Liver (tissue), 7 donors: ENCODE measurements at regions not wholly inside any gene's neighbourhood (a gene's known extent, or its start where the extent isn't known, plus 50 kb on each side); places are given as distances from the start of the nearest gene placed in this dataset.

Experiments
- DNase-seq: peaks from one replicate; pipeline ENCODE4 v3.0.0-alpha.2; 2017; ENCODE audit warnings: low spot score
- H3K27ac ChIP-seq, 2 donors: one replicate each; pipeline ENCODE4 v1.7.0; 2013; ENCODE audit warnings: inconsistent platforms in 2 of 2, low read length in 2 of 2, control low read depth in 1 of 2, low read depth in 1 of 2, mild to moderate bottlenecking in 1 of 2
- H3K27me3 ChIP-seq, 4 donors: one replicate each; pipeline versions ENCODE4 v1.6.1 to v1.7.0; 2013; ENCODE audit warnings: low read length in 3 of 4, inconsistent platforms in 1 of 4, mild to moderate bottlenecking in 1 of 4, moderate library complexity in 1 of 4; ENCODE audit not compliant: control insufficient read depth in 4 of 4, insufficient read depth in 4 of 4
- H3K36me3 ChIP-seq, 4 donors: one replicate each; pipeline versions ENCODE4 v1.6.1 to v1.7.0; 2013; ENCODE audit warnings: low read length in 3 of 4, mild to moderate bottlenecking in 3 of 4, low read depth in 1 of 4, moderate library complexity in 1 of 4; ENCODE audit not compliant: control insufficient read depth in 4 of 4, insufficient read depth in 3 of 4
- H3K4me1 ChIP-seq, 4 donors: one replicate each; pipeline versions ENCODE4 v1.6.1 to v1.7.0; 2013; ENCODE audit warnings: low read length in 3 of 4, mild to moderate bottlenecking in 3 of 4, moderate library complexity in 1 of 4; ENCODE audit not compliant: control insufficient read depth in 4 of 4, insufficient read depth in 4 of 4
- H3K4me3 ChIP-seq, 3 donors: one replicate each; pipeline versions ENCODE4 v1.6.1 to v1.7.0; 2013; ENCODE audit warnings: low read length in 3 of 3, control low read depth in 1 of 3, low read depth in 1 of 3, mild to moderate bottlenecking in 1 of 3
- H3K9ac ChIP-seq, 2 donors: one replicate each; pipeline ENCODE4 v1.7.0; 2013; ENCODE audit warnings: low read length in 2 of 2, mild to moderate bottlenecking in 2 of 2, moderate library complexity in 2 of 2, control low read depth in 1 of 2, low read depth in 1 of 2
- H3K9me3 ChIP-seq, 4 donors: one replicate each; pipeline versions ENCODE4 v1.6.1 to v1.7.0; 2013; ENCODE audit warnings: low read length in 3 of 4; ENCODE audit not compliant: control insufficient read depth in 4 of 4
- EGR1 ChIP-seq, 2 donors: IDR thresholded peaks; 2 replicates each; pipeline ENCODE4 v1.6.1; 2016 to 2018; ENCODE audit warnings: antibody characterized with exemption in 2 of 2, low read depth in 2 of 2
- FOXA1 ChIP-seq: IDR thresholded peaks from 2 replicates; pipeline ENCODE4 v1.6.1; 2016; ENCODE audit warnings: antibody characterized with exemption
- FOXA2 ChIP-seq: IDR thresholded peaks from 2 replicates; pipeline ENCODE4 v1.6.1; 2016; ENCODE audit warnings: antibody characterized with exemption
- GABPA ChIP-seq, 2 donors: IDR thresholded peaks in 1 of 2; conservative IDR thresholded peaks in 1 of 2; 2 replicates each; pipeline ENCODE4 v1.6.1; 2016; ENCODE audit warnings: antibody characterized with exemption in 2 of 2, mild to moderate bottlenecking in 1 of 2, moderate library complexity in 1 of 2
- HNF4A ChIP-seq, 2 donors: conservative IDR thresholded peaks; 2 replicates each; pipeline ENCODE4 v1.6.1; 2016; ENCODE audit warnings: antibody characterized with exemption in 2 of 2, mild to moderate bottlenecking in 2 of 2
- HNF4G ChIP-seq: IDR thresholded peaks from 2 replicates; pipeline ENCODE4 v1.6.1; 2016; ENCODE audit warnings: antibody characterized with exemption
- JUND ChIP-seq, 2 donors: IDR thresholded peaks; 2 replicates each; pipeline ENCODE4 v1.6.1; 2016; ENCODE audit warnings: antibody characterized with exemption in 2 of 2
- NR2F2 ChIP-seq: IDR thresholded peaks from 2 replicates; pipeline ENCODE4 v1.6.1; 2016; ENCODE audit warnings: antibody characterized with exemption
- RAD21 ChIP-seq, 2 donors: IDR thresholded peaks; 2 replicates each; pipeline ENCODE4 v1.6.1; 2016; ENCODE audit warnings: antibody characterized with exemption in 2 of 2, mild to moderate bottlenecking in 2 of 2
- RXRA ChIP-seq, 2 donors: IDR thresholded peaks; 2 replicates each; pipeline ENCODE4 v1.6.1; 2017 to 2018; ENCODE audit warnings: antibody characterized with exemption in 2 of 2, mild to moderate bottlenecking in 1 of 2
- SP1 ChIP-seq: IDR thresholded peaks from 2 replicates; pipeline ENCODE4 v1.6.1; 2018; ENCODE audit warnings: antibody characterized with exemption, mild to moderate bottlenecking
- YY1 ChIP-seq: IDR thresholded peaks from 2 replicates; pipeline ENCODE4 v1.6.1; 2016; ENCODE audit warnings: antibody characterized with exemption, mild to moderate bottlenecking
- WGBS: extraction: QIAGEN DNeasy Blood & Tissue Kit; methylation state at CpG from one replicate; pipeline ENCODE4 v1.1.7; 2013; 5-methylcytosine and 5-hydroxymethylcytosine counted together
- TF ChIP-seq, protein P1 (sequence below): IDR thresholded peaks from 2 replicates; pipeline ENCODE4 v1.6.1; 2016; ENCODE audit warnings: antibody characterized with exemption
- TF ChIP-seq, protein P2 (sequence below): IDR thresholded peaks from 2 replicates; pipeline ENCODE4 v1.6.1; 2016; ENCODE audit warnings: antibody characterized with exemption, mild to moderate bottlenecking
- TF ChIP-seq, protein P3 (sequence below): IDR thresholded peaks from 2 replicates; pipeline ENCODE4 v1.6.1; 2016; ENCODE audit warnings: antibody characterized with exemption
- TF ChIP-seq, protein P4 (sequence below): IDR thresholded peaks from 2 replicates; pipeline ENCODE4 v1.6.1; 2016; ENCODE audit warnings: antibody characterized with exemption
- donor health status: healthy.
- donor health status: healthy.
- donor health status: healthy.
- donor health status: healthy.

DNA sequence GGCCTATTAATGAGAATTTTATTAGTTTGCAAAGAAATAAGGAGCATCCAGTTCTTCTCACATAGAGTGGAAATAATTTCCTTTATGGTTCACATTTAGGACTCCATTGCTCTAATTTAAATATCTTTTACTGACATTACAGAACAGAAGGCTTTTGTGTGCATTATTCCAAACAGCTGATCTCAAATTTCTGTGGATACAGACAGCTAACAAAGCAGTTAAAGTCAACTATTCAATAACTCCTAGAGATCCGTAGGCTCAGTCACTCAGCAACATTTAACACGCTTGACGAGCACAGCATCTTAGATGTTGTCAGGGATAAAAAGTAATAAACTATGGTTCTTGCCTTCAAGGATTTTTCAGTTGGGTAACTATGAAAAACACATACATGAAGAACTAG, 305.8 kb upstream of the SYNCRIP start:
- Histone ChIP-seq H3K36me3 (no peaks in the 10 kb centered on the region), H3K9me3 (no peaks in the 10 kb centered on the region), H3K27me3 (no peaks in the 10 kb centered on the region), H3K4me1 (no peaks in the 10 kb centered on the region), H3K9ac (no peak overlapping the region), H3K27ac (no peak overlapping the region), H3K4me3 (no peak overlapping the region)
- 90% methylated on average over 3 of the region's 3 CpGs for WGBS
- no peak for DNase-seq
- no peak for TF ChIP-seq HNF4A (conservative IDR thresholded peaks at IDR 0.05)
- no peak for TF ChIP-seq RAD21 (IDR thresholded peaks at IDR 0.05)
- TF ChIP-seq, protein P1, sequence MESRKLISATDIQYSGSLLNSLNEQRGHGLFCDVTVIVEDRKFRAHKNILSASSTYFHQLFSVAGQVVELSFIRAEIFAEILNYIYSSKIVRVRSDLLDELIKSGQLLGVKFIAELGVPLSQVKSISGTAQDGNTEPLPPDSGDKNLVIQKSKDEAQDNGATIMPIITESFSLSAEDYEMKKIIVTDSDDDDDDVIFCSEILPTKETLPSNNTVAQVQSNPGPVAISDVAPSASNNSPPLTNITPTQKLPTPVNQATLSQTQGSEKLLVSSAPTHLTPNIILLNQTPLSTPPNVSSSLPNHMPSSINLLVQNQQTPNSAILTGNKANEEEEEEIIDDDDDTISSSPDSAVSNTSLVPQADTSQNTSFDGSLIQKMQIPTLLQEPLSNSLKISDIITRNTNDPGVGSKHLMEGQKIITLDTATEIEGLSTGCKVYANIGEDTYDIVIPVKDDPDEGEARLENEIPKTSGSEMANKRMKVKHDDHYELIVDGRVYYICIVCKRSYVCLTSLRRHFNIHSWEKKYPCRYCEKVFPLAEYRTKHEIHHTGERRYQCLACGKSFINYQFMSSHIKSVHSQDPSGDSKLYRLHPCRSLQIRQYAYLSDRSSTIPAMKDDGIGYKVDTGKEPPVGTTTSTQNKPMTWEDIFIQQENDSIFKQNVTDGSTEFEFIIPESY = no peak
- no peak for TF ChIP-seq RXRA (IDR thresholded peaks at IDR 0.05)
- TF ChIP-seq FOXA2 = no peak
- TF ChIP-seq, protein P2, sequence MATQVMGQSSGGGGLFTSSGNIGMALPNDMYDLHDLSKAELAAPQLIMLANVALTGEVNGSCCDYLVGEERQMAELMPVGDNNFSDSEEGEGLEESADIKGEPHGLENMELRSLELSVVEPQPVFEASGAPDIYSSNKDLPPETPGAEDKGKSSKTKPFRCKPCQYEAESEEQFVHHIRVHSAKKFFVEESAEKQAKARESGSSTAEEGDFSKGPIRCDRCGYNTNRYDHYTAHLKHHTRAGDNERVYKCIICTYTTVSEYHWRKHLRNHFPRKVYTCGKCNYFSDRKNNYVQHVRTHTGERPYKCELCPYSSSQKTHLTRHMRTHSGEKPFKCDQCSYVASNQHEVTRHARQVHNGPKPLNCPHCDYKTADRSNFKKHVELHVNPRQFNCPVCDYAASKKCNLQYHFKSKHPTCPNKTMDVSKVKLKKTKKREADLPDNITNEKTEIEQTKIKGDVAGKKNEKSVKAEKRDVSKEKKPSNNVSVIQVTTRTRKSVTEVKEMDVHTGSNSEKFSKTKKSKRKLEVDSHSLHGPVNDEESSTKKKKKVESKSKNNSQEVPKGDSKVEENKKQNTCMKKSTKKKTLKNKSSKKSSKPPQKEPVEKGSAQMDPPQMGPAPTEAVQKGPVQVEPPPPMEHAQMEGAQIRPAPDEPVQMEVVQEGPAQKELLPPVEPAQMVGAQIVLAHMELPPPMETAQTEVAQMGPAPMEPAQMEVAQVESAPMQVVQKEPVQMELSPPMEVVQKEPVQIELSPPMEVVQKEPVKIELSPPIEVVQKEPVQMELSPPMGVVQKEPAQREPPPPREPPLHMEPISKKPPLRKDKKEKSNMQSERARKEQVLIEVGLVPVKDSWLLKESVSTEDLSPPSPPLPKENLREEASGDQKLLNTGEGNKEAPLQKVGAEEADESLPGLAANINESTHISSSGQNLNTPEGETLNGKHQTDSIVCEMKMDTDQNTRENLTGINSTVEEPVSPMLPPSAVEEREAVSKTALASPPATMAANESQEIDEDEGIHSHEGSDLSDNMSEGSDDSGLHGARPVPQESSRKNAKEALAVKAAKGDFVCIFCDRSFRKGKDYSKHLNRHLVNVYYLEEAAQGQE = no peak
- TF ChIP-seq JUND (IDR thresholded peaks at IDR 0.05) = no peak
- TF ChIP-seq GABPA (IDR thresholded peaks at IDR 0.05 in 1 of 2, conservative IDR thresholded peaks at IDR 0.05 in 1 of 2) = no peak
- no peak for TF ChIP-seq HNF4G

DNA sequence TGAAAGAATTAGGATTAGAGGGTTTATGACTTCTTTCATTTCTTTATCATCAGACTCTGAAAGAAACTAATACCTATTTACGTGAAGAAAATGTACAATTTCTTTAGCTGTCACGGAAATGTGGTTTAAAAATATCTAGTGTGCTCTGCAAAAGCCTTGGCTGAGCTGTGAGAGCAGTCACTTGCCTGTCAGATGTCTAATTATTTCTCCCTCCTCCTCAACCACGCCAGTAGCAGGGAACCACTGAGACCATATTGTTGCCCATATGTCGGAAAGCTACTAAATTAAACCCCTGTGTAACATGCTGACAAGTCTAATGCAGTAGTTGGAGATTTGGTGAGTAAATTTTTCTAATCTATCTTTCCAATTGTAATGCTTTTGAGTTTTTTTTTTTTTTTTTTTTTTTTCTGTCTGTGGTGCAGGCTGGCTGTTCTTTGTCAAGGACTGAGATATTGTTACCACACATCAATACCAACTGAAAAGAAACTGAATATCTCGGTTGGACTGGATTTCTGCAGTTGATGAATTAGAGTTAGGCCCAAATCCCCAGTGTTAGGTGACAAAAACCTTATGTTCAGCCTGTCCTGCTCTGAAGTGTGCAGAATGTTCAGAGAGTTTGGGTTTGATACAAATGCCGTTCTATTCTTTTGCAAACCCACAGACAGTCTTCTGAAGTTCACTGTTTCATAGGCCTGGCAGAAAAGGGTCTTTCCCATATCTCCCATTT, 302.9 kb upstream of the SYNCRIP start:
- H3K27me3 ChIP-seq = peaks cover 0 to 3% (median 0%) of the 10 kb centered on the region in 4 donors
- no peak for TF ChIP-seq HNF4G
- H3K36me3 ChIP-seq = no peaks in the 10 kb centered on the region
- no peak for DNase-seq
- no peaks in the 10 kb centered on the region for H3K4me1 ChIP-seq
- H3K4me3 ChIP-seq = no peak overlapping the region
- H3K9me3 ChIP-seq = no peaks in the 10 kb centered on the region
- no peak overlapping the region for H3K27ac ChIP-seq
- no peak overlapping the region for H3K9ac ChIP-seq
- WGBS = 84% methylated on average over 6 of the region's 6 CpGs

DNA sequence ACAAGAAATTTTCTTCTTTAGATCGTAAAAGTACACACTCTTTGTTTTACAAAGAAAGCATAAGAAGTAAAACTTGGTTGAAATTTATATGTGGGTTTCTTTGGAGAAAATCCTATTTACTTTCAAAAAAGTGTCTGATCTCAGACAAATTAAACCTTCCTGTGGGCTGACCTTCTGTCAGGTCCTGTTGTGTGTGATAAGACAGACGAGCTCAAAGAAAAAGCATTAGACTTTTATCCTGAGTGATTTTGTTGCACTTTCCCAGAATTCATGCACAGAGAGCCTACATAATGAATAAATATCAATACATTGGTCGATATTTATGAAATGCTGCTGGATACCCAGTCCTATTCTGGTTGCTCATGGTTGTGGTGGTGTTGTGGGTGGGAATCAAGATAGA, 302.1 kb upstream of the SYNCRIP start:
- H3K4me1 ChIP-seq = no peaks in the 10 kb centered on the region
- peaks cover 0 to 3% (median 0%) of the 10 kb centered on the region in 4 donors for H3K27me3 ChIP-seq
- H3K27ac ChIP-seq = no peak overlapping the region
- no peak overlapping the region for H3K4me3 ChIP-seq
- H3K36me3 ChIP-seq = no peaks in the 10 kb centered on the region
- no peaks in the 10 kb centered on the region for H3K9me3 ChIP-seq
- no peak overlapping the region for H3K9ac ChIP-seq
- WGBS = 78% methylated on average over 3 of the region's 3 CpGs
- DNase-seq = no peak
- TF ChIP-seq JUND (IDR thresholded peaks at IDR 0.05) (no peak), NR2F2 (no peak), GABPA (IDR thresholded peaks at IDR 0.05 in 1 of 2, conservative IDR thresholded peaks at IDR 0.05 in 1 of 2) (no peak), RXRA (IDR thresholded peaks at IDR 0.05) (no peak), EGR1 (IDR thresholded peaks at IDR 0.05; ENCODE audit: low read depth in 2 of 2) (no peak), FOXA1 (no peak), RAD21 (IDR thresholded peaks at IDR 0.05) (no peak), HNF4A (conservative IDR thresholded peaks at IDR 0.05) (no peak), SP1 (no peak), YY1 (no peak)
- TF ChIP-seq, protein P3, sequence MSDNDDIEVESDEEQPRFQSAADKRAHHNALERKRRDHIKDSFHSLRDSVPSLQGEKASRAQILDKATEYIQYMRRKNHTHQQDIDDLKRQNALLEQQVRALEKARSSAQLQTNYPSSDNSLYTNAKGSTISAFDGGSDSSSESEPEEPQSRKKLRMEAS = no peak
- TF ChIP-seq, protein P2 = no peak
- TF ChIP-seq, protein P4, sequence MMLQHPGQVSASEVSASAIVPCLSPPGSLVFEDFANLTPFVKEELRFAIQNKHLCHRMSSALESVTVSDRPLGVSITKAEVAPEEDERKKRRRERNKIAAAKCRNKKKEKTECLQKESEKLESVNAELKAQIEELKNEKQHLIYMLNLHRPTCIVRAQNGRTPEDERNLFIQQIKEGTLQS = no peak
